ENCODE measurements at regions not wholly inside any gene's neighbourhood (a gene's known extent, or its start where the extent isn't known, plus 50 kb on each side); places are given as distances from the start of the nearest gene placed in this dataset.

- no peak for DNase-seq (ENCODE audit: low read depth, low spot score)
- H3K27ac ChIP-seq: no peak overlapping the region
These were observed 55.9 kb upstream of the RALGAPA2 start for GRCh38 chr20:20768202-20768815.

- no peak overlapping the region for H3K27ac ChIP-seq
- DNase-seq (ENCODE audit: low read depth, low spot score): no peak
These were observed 53.4 kb upstream of the RALGAPA2 start for GRCh38 chr20:20765696-20766365.

GRCh38 chr20:20763650-20764049, 51.2 kb upstream of the RALGAPA2 start:
- DNase-seq (ENCODE audit: low read depth, low spot score): no peak
- H3K27ac ChIP-seq: no peak overlapping the region
